ENCODE measurements at regions not wholly inside any gene's neighbourhood (a gene's known extent, or its start where the extent isn't known, plus 50 kb on each side); places are given as distances from the start of the nearest gene placed in this dataset.

- TF ChIP-seq POLR2A (IDR thresholded peaks at IDR 0.05): no peak
- TF ChIP-seq, protein P1, sequence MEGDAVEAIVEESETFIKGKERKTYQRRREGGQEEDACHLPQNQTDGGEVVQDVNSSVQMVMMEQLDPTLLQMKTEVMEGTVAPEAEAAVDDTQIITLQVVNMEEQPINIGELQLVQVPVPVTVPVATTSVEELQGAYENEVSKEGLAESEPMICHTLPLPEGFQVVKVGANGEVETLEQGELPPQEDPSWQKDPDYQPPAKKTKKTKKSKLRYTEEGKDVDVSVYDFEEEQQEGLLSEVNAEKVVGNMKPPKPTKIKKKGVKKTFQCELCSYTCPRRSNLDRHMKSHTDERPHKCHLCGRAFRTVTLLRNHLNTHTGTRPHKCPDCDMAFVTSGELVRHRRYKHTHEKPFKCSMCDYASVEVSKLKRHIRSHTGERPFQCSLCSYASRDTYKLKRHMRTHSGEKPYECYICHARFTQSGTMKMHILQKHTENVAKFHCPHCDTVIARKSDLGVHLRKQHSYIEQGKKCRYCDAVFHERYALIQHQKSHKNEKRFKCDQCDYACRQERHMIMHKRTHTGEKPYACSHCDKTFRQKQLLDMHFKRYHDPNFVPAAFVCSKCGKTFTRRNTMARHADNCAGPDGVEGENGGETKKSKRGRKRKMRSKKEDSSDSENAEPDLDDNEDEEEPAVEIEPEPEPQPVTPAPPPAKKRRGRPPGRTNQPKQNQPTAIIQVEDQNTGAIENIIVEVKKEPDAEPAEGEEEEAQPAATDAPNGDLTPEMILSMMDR (IDR thresholded peaks at IDR 0.05): no peak
- TF ChIP-seq EP300 (IDR thresholded peaks at IDR 0.05): no peak
- TF ChIP-seq POLR2AphosphoS5 (IDR thresholded peaks at IDR 0.05): no peak
These were observed 115.9 kb upstream of the FRMD1 start for GRCh38 chr6:168194732-168195567.
